CD14-positive monocyte (primary cell): ENCODE measurements at regions not wholly inside any gene's neighbourhood (a gene's known extent, or its start where the extent isn't known, plus 50 kb on each side); places are given as distances from the start of the nearest gene placed in this dataset.

Experiments used
- DNase-seq, 3 donors: peaks; one replicate each; pipeline ENCODE4 v3.0.0-alpha.2; 2011 to 2022
- H2AFZ ChIP-seq: 2 replicates; pipeline ENCODE4 v1.6.0; 2012; ENCODE audit warnings: mild to moderate bottlenecking, low read depth, low read length, inconsistent platforms; ENCODE audit not compliant: insufficient read depth, poor library complexity, severe bottlenecking
- H3K27ac ChIP-seq, 2 donors: 1 replicate in 1 of 2; 2 replicates in 1 of 2; pipeline ENCODE4 v1.5.1; 2012 to 2013; ENCODE audit warnings: low read length in 2 of 2, control low read depth in 1 of 2, inconsistent platforms in 1 of 2, low read depth in 1 of 2, mild to moderate bottlenecking in 1 of 2
- H3K27me3 ChIP-seq, 2 donors: one replicate each; pipeline versions ENCODE4 v1.6.0 to v1.6.1; 2011 to 2013; ENCODE audit warnings: low read length in 2 of 2; ENCODE audit not compliant: control insufficient read depth in 2 of 2, insufficient read depth in 2 of 2
- H3K36me3 ChIP-seq, 2 donors: replicated peaks in 1 of 2; 1 replicate in 1 of 2; 2 replicates in 1 of 2; pipeline versions ENCODE4 v1.5.1 to v1.6.1; 2012 to 2013; ENCODE audit warnings: low read length in 2 of 2, control low read depth in 1 of 2, inconsistent platforms in 1 of 2, mild to moderate bottlenecking in 1 of 2; ENCODE audit not compliant: insufficient read depth in 2 of 2, control insufficient read depth in 1 of 2
- H3K4me1 ChIP-seq, 2 donors: 1 replicate in 1 of 2; 2 replicates in 1 of 2; pipeline versions ENCODE4 v1.5.1 to v1.6.1; 2012 to 2013; ENCODE audit warnings: low read length in 2 of 2, control low read depth in 1 of 2, inconsistent platforms in 1 of 2, mild to moderate bottlenecking in 1 of 2, moderate library complexity in 1 of 2; ENCODE audit not compliant: insufficient read depth in 2 of 2, control insufficient read depth in 1 of 2
- H3K4me2 ChIP-seq: replicated peaks from 2 replicates; pipeline ENCODE3; 2012; ENCODE audit warnings: low read length, moderate library complexity, mild to moderate bottlenecking; ENCODE audit not compliant: poor library complexity, severe bottlenecking; ENCODE audit errors: extremely low read depth
- H3K4me3 ChIP-seq, 3 experiments: fragments of 200-600 bp in 1 of 3; sonication (generic) in 1 of 3; replicated peaks in 1 of 3; 1 replicate in 2 of 3; 2 replicates in 1 of 3; pipeline ENCODE4 v1.5.1; 2011 to 2013; ENCODE audit warnings: low read length in 3 of 3, mild to moderate bottlenecking in 3 of 3, control low read depth in 2 of 3, low read depth in 2 of 3, inconsistent platforms in 1 of 3, moderate library complexity in 1 of 3
- H3K79me2 ChIP-seq: 2 replicates; pipeline ENCODE4 v1.6.0; 2012; ENCODE audit warnings: mild to moderate bottlenecking, control low read depth, inconsistent platforms, low read length, moderate library complexity; ENCODE audit not compliant: insufficient read depth
- H3K9ac ChIP-seq: 2 replicates; pipeline ENCODE4 v1.6.0; 2017; ENCODE audit warnings: low read length, mild to moderate bottlenecking; ENCODE audit not compliant: insufficient read depth, poor library complexity, severe bottlenecking
- H3K9me3 ChIP-seq, 2 donors: replicated peaks in 1 of 2; 1 replicate in 1 of 2; 2 replicates in 1 of 2; pipeline versions ENCODE4 v1.5.1 to v1.6.1; 2012 to 2013; ENCODE audit warnings: low read length in 2 of 2, control low read depth in 1 of 2; ENCODE audit not compliant: control insufficient read depth in 1 of 2, insufficient read depth in 1 of 2
- H4K20me1 ChIP-seq: 2 replicates; pipeline ENCODE4 v1.6.0; 2012; ENCODE audit warnings: mild to moderate bottlenecking, low read length, control low read depth, moderate library complexity; ENCODE audit not compliant: insufficient read depth
- H3K27ac Mint-ChIP-seq, 7 donors: one replicate each; pipeline ENCODE4 v1.8.0; 2020; ENCODE audit warnings: mild to moderate bottlenecking in 7 of 7, mixed read lengths in 7 of 7, moderate library complexity in 6 of 7, inconsistent platforms in 2 of 7
- H3K27me3 Mint-ChIP-seq, 3 donors: one replicate each; pipeline ENCODE4 v1.8.0; 2021 to 2022; ENCODE audit warnings: low read depth in 3 of 3, mild to moderate bottlenecking in 3 of 3, mixed read lengths in 3 of 3, moderate library complexity in 3 of 3, inconsistent platforms in 1 of 3
- H3K36me3 Mint-ChIP-seq, 2 donors: one replicate each; pipeline ENCODE4 v1.8.0; 2020; ENCODE audit warnings: mixed read lengths in 2 of 2, inconsistent platforms in 1 of 2, mild to moderate bottlenecking in 1 of 2
- H3K4me1 Mint-ChIP-seq: one replicate; pipeline ENCODE4 v1.8.0; 2020; ENCODE audit warnings: mild to moderate bottlenecking, mixed read lengths
- H3K4me3 Mint-ChIP-seq, 2 donors: one replicate each; pipeline ENCODE4 v1.8.0; 2020; ENCODE audit warnings: mild to moderate bottlenecking in 2 of 2, mixed read lengths in 2 of 2, moderate library complexity in 1 of 2
- H3K9me3 Mint-ChIP-seq, 7 donors: one replicate each; pipeline ENCODE4 v1.8.0; 2020 to 2022; ENCODE audit warnings: mixed read lengths in 7 of 7, mild to moderate bottlenecking in 6 of 7, moderate library complexity in 6 of 7, inconsistent platforms in 2 of 7
- CTCF ChIP-seq: fragments of 200-600 bp; IDR thresholded peaks from one replicate; pipeline ENCODE4 v1.8.0; 2022; ENCODE audit warnings: antibody characterized with exemption, mild to moderate bottlenecking
- WGBS: methylation state at CpG from one replicate; pipeline ENCODE4 v1.1.5; 2013; ENCODE audit warnings: missing lambda C conversion rate; ENCODE audit not compliant: insufficient coverage; 5-methylcytosine and 5-hydroxymethylcytosine counted together
- intact Hi-C, 2 donors: fragments of 100-400 bp; cut with micrococcal nuclease; formaldehyde crosslinking; loops; one replicate each; pipeline versions ENCODE4 v1.15.0 to v1.15.1; 2023

GRCh38 chr7:13826752-13827151, 162.7 kb downstream of the ETV1 start:
- no peaks in the 10 kb centered on the region for H3K27me3 ChIP-seq
- H3K27ac ChIP-seq: no peak overlapping the region
- H3K4me1 ChIP-seq: no peaks in the 10 kb centered on the region
- H3K4me2 ChIP-seq: no peak overlapping the region
- intact Hi-C loops: no loop called here
- no peaks in the 10 kb centered on the region for H4K20me1 ChIP-seq
- TF ChIP-seq CTCF: no peak
- peaks cover 0 to 6% of the 10 kb centered on the region in 2 donors for H3K9me3 ChIP-seq
- H3K9ac ChIP-seq: no peak overlapping the region
- Mint-ChIP-seq H3K27me3 (no peaks in the 10 kb centered on the region), H3K4me3 (no peak overlapping the region), H3K36me3 (no peaks in the 10 kb centered on the region), H3K4me1 (no peaks in the 10 kb centered on the region), H3K9me3 (peaks cover 0 to 7% (median 3%) of the 10 kb centered on the region in 7 donors), H3K27ac (no peak overlapping the region)
- H2AFZ ChIP-seq: no peak overlapping the region
- WGBS: no CpG with 5 or more reads among the region's 4 CpGs
- H3K36me3 ChIP-seq: no peaks in the 10 kb centered on the region
- H3K4me3 ChIP-seq: no peak overlapping the region
- no peak for DNase-seq
- H3K79me2 ChIP-seq: no peaks in the 10 kb centered on the region

- no peaks in the 10 kb centered on the region for H3K79me2 ChIP-seq
- no peaks in the 10 kb centered on the region for H3K27me3 ChIP-seq
- intact Hi-C loops: no loop called here
- no peak overlapping the region for H3K4me3 Mint-ChIP-seq
- no peak overlapping the region for H3K27ac ChIP-seq
- 96% methylated on average over 3 of the region's 5 CpGs for WGBS
- no peak overlapping the region for H2AFZ ChIP-seq
- no peak for DNase-seq
- H4K20me1 ChIP-seq: no peaks in the 10 kb centered on the region
- H3K9me3 ChIP-seq: peaks cover 0 to 6% of the 10 kb centered on the region in 2 donors
- H3K4me1 Mint-ChIP-seq: no peaks in the 10 kb centered on the region
- H3K36me3 Mint-ChIP-seq: no peaks in the 10 kb centered on the region
- H3K9ac ChIP-seq: no peak overlapping the region
- peaks cover 0 to 7% (median 3%) of the 10 kb centered on the region in 7 donors for H3K9me3 Mint-ChIP-seq
- no peaks in the 10 kb centered on the region for H3K36me3 ChIP-seq
- TF ChIP-seq CTCF: no peak
- H3K4me1 ChIP-seq: no peaks in the 10 kb centered on the region
- H3K27me3 Mint-ChIP-seq: peaks cover 0 to 2% (median 0%) of the 10 kb centered on the region in 3 donors
- H3K4me3 ChIP-seq: no peak overlapping the region
- no peak overlapping the region for H3K4me2 ChIP-seq
- no peak overlapping the region for H3K27ac Mint-ChIP-seq
Observed at GRCh38 chr7:13827716-13828115, 161.8 kb downstream of the ETV1 start.
